ENCODE measurements at regions not wholly inside any gene's neighbourhood (a gene's known extent, or its start where the extent isn't known, plus 50 kb on each side); places are given as distances from the start of the nearest gene placed in this dataset.

GRCh38 chr6:84528201-84528600 is 236.2 kb downstream of the TBX18 start:
- TF ChIP-seq NR4A1 (CRISPR knock-in tag; IDR thresholded peaks at IDR 0.05): no peak
- no peak for TF ChIP-seq NR4A1 (tag; IDR thresholded peaks at IDR 0.05)
- TF ChIP-seq CTCF (IDR thresholded peaks at IDR 0.05 in 2 of 3, conservative IDR thresholded peaks at IDR 0.05 in 1 of 3; ENCODE audit: insufficient read depth in 2 of 3, low read depth in 1 of 3, low read length in 3 of 3): no peak
- TF ChIP-seq ZNF134 (CRISPR knock-in tag; conservative IDR thresholded peaks at IDR 0.05): no peak
- no peak for TF ChIP-seq ZNF780A (CRISPR knock-in tag; IDR thresholded peaks at IDR 0.05)

All from K562 (cell line).